ENCODE measurements at regions not wholly inside any gene's neighbourhood (a gene's known extent, or its start where the extent isn't known, plus 50 kb on each side); places are given as distances from the start of the nearest gene placed in this dataset.

GRCh38 chr14:99041820-99042174 lies 230.2 kb downstream of the BCL11B start:
- H3K4me3 ChIP-seq (replicated peaks; ENCODE audit: low read depth, low read length): no peak overlapping the region
- TF ChIP-seq CTCF (IDR thresholded peaks at IDR 0.05; ENCODE audit: insufficient read depth, low read length, poor library complexity, severe bottlenecking): no peak

DNA sequence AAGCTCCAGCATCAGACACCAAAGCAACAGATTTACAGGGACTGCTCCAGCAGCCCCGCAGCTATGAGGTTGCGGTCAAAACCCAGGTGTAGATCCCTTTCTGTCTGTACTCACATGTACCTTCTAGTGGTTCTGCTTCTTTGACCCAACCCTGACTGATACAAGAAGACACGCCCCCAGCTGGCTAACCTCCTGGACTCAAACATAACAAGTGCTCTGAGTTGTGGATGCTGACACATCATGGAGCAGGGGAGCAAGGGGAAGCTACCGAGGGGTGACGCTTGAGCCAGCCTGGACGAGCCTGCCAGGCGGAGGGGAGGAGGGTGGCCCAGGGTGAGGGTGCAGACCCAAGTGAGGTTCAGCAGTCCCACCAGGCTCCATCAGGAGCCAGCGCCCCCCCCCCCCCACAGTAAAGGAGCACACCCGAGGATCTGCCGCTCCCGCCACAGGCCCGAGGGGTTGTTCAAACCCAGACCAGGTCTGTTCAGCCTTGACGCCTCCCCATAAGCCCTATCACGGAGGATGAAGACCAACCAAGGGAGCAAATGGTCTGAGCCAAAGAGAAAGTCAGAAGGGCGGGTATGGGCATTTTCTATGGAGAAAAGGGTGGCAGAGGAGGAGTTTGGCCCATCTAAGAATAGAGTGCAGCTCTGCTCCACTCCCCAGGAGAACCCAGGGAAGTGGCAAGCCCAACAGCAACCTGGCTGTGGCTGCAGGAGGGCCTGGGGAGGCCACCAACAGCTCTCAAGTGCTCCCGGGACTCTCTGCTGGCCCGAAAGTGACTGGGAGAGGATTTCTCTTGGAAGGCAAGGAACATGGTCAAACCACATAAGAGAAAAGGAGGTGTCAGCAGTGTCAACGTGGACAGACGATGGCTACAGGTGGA lies 229.4 kb downstream of the BCL11B start:
- DNase-seq (ENCODE audit: extremely low read depth, insufficient read length): no peak
- Histone ChIP-seq H3K36me3 (ENCODE audit: control insufficient read depth, insufficient read depth, low read length) (no peaks in the 10 kb centered on the region), H3K4me3 (replicated peaks; ENCODE audit: low read depth, low read length) (no peak overlapping the region), H3K27me3 (replicated peaks; ENCODE audit: control insufficient read depth, insufficient read depth, low read length) (no peaks in the 10 kb centered on the region)
- TF ChIP-seq CTCF (IDR thresholded peaks at IDR 0.05; ENCODE audit: insufficient read depth, low read length, poor library complexity, severe bottlenecking): no peak

More at GRCh38 chr14:99041820-99042174, 230.2 kb downstream of the BCL11B start:
- no peaks in the 10 kb centered on the region for H3K27me3 ChIP-seq (replicated peaks; ENCODE audit: control insufficient read depth, insufficient read depth, low read length)
- no peak for DNase-seq (ENCODE audit: extremely low read depth, insufficient read length)
- no peaks in the 10 kb centered on the region for H3K36me3 ChIP-seq (ENCODE audit: control insufficient read depth, insufficient read depth, low read length)

DNA sequence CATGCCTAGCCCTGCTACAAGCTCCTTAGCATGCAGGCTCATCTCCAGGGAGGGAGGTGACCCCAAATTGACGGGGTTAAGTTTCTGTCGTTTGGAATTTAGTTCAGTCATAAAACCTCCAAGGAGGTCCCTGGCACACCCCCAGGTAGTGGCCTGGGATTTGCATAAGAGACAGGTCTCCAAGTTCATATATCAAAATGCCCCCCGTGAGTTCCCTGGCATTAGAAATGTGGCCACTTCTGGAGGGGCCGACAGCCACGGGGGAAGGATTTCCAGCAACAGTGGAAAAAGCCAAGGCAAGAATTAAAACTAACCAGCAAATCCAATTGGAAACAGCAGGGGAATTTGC lies 228.8 kb downstream of the BCL11B start:
- Histone ChIP-seq H3K27me3 (replicated peaks; ENCODE audit: control insufficient read depth, insufficient read depth, low read length) (no peaks in the 10 kb centered on the region), H3K36me3 (ENCODE audit: control insufficient read depth, insufficient read depth, low read length) (no peaks in the 10 kb centered on the region), H3K4me3 (replicated peaks; ENCODE audit: low read depth, low read length) (no peak overlapping the region)
- TF ChIP-seq CTCF (IDR thresholded peaks at IDR 0.05; ENCODE audit: insufficient read depth, low read length, poor library complexity, severe bottlenecking): no peak
- DNase-seq (ENCODE audit: extremely low read depth, insufficient read length): no peak

DNA sequence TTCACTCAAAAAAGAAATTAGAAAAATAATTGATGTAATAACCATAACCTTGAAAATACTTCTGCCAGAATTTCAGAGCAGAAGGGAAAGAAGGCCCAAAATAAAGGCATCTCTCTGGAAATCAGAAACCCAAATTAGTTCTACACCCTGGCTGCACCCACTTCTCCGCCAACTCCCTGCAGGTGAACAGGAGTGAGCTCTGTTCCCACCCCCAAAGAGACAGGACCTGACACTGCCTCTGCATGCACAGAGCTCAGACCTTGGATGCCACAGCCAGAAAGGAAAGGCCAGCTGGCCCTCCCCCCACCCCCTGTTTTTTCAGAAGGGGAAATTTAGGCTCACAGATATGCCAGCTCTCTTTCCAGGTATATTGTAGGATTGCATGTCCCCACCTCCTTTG lies 228.2 kb downstream of the BCL11B start:
- TF ChIP-seq CTCF (IDR thresholded peaks at IDR 0.05; ENCODE audit: insufficient read depth, low read length, poor library complexity, severe bottlenecking): no peak
- no peak for DNase-seq (ENCODE audit: extremely low read depth, insufficient read length)
- Histone ChIP-seq H3K27me3 (replicated peaks; ENCODE audit: control insufficient read depth, insufficient read depth, low read length) (no peaks in the 10 kb centered on the region), H3K36me3 (ENCODE audit: control insufficient read depth, insufficient read depth, low read length) (no peaks in the 10 kb centered on the region), H3K4me3 (replicated peaks; ENCODE audit: low read depth, low read length) (no peak overlapping the region)

- DNase-seq (ENCODE audit: extremely low read depth, insufficient read length): no peak
- H3K36me3 ChIP-seq (ENCODE audit: control insufficient read depth, insufficient read depth, low read length): no peaks in the 10 kb centered on the region
- no peaks in the 10 kb centered on the region for H3K27me3 ChIP-seq (replicated peaks; ENCODE audit: control insufficient read depth, insufficient read depth, low read length)
- TF ChIP-seq CTCF (IDR thresholded peaks at IDR 0.05; ENCODE audit: insufficient read depth, low read length, poor library complexity, severe bottlenecking): no peak
- H3K4me3 ChIP-seq (replicated peaks; ENCODE audit: low read depth, low read length): no peak overlapping the region
Measured at GRCh38 chr14:99047441-99048031, 224.5 kb downstream of the BCL11B start.

Data from GM06990 (cell line).